Dendritic cell treated with granulocyte-macrophage colony-stimulating factor and Interleukin-4, amounts not matched to agents 40 ng/mL and 50 ng/mL, for 4 days (primary cell): ENCODE measurements at regions not wholly inside any gene's neighbourhood (a gene's known extent, or its start where the extent isn't known, plus 50 kb on each side); places are given as distances from the start of the nearest gene placed in this dataset.

Experiments used
- H3K27ac Mint-ChIP-seq: one replicate; pipeline ENCODE4 v1.8.0; 2022; ENCODE audit warnings: mild to moderate bottlenecking, mixed read lengths
- H3K27me3 Mint-ChIP-seq: one replicate; pipeline ENCODE4 v1.8.0; 2022; ENCODE audit warnings: mild to moderate bottlenecking, mixed read lengths
- H3K36me3 Mint-ChIP-seq: one replicate; pipeline ENCODE4 v1.8.0; 2022; ENCODE audit warnings: low read depth, mixed read lengths
- H3K4me1 Mint-ChIP-seq: one replicate; pipeline ENCODE4 v1.8.0; 2022; ENCODE audit warnings: low read depth, mixed read lengths
- H3K4me3 Mint-ChIP-seq: one replicate; pipeline ENCODE4 v1.8.0; 2022; ENCODE audit warnings: mild to moderate bottlenecking, moderate library complexity, mixed read lengths
- H3K9me3 Mint-ChIP-seq: one replicate; pipeline ENCODE4 v1.8.0; 2022; ENCODE audit warnings: mixed read lengths
- intact Hi-C: fragments of 100-400 bp; cut with micrococcal nuclease; formaldehyde crosslinking; loops from one replicate; pipeline ENCODE4 v1.15.0; 2022

- peaks cover 18% of the 10 kb centered on the region for H3K9me3 Mint-ChIP-seq
- no peaks in the 10 kb centered on the region for H3K36me3 Mint-ChIP-seq
- intact Hi-C loops: no loop called here
- H3K27ac Mint-ChIP-seq: no peak overlapping the region
- peaks cover 16% of the 10 kb centered on the region for H3K4me1 Mint-ChIP-seq
- no peak overlapping the region for H3K4me3 Mint-ChIP-seq
- H3K27me3 Mint-ChIP-seq: no peaks in the 10 kb centered on the region
Measured at GRCh38 chr2:145041706-145042105, 521.8 kb upstream of the ZEB2 start.

GRCh38 chr2:145040433-145040832, 520.5 kb upstream of the ZEB2 start:
- Mint-ChIP-seq H3K4me3 (no peak overlapping the region), H3K4me1 (peaks cover 16% of the 10 kb centered on the region), H3K27ac (no peak overlapping the region), H3K36me3 (no peaks in the 10 kb centered on the region), H3K9me3 (peaks cover 18% of the 10 kb centered on the region), H3K27me3 (no peaks in the 10 kb centered on the region)
- intact Hi-C loops: no loop called here

- Mint-ChIP-seq H3K36me3 (no peaks in the 10 kb centered on the region), H3K4me1 (peaks cover 10% of the 10 kb centered on the region), H3K9me3 (peaks cover 18% of the 10 kb centered on the region), H3K4me3 (no peak overlapping the region), H3K27ac (no peak overlapping the region), H3K27me3 (no peaks in the 10 kb centered on the region)
- intact Hi-C loops: no loop called here
Measured at GRCh38 chr2:145038041-145038525, 518.2 kb upstream of the ZEB2 start.

GRCh38 chr2:145036421-145037011, 516.6 kb upstream of the ZEB2 start:
- Mint-ChIP-seq H3K4me3 (no peak overlapping the region), H3K27ac (no peak overlapping the region), H3K27me3 (no peaks in the 10 kb centered on the region), H3K36me3 (no peaks in the 10 kb centered on the region), H3K9me3 (peaks cover 5% of the 10 kb centered on the region), H3K4me1 (peaks cover 8% of the 10 kb centered on the region)
- intact Hi-C loops: no loop called here

- intact Hi-C loops: no loop called here
- no peaks in the 10 kb centered on the region for H3K9me3 Mint-ChIP-seq
- H3K36me3 Mint-ChIP-seq: no peaks in the 10 kb centered on the region
- H3K27ac Mint-ChIP-seq: no peak overlapping the region
- H3K4me1 Mint-ChIP-seq: peaks cover 8% of the 10 kb centered on the region
- no peak overlapping the region for H3K4me3 Mint-ChIP-seq
- H3K27me3 Mint-ChIP-seq: no peaks in the 10 kb centered on the region
Measured at GRCh38 chr2:145034511-145034910, 514.6 kb upstream of the ZEB2 start.

GRCh38 chr2:145033438-145033837, 513.5 kb upstream of the ZEB2 start:
- Mint-ChIP-seq H3K27ac (no peak overlapping the region), H3K4me3 (no peak overlapping the region), H3K27me3 (no peaks in the 10 kb centered on the region), H3K9me3 (no peaks in the 10 kb centered on the region), H3K36me3 (no peaks in the 10 kb centered on the region), H3K4me1 (peaks cover 8% of the 10 kb centered on the region)
- intact Hi-C loops: no loop called here

GRCh38 chr2:145032791-145033190, 512.9 kb upstream of the ZEB2 start:
- no peaks in the 10 kb centered on the region for H3K36me3 Mint-ChIP-seq
- H3K4me1 Mint-ChIP-seq: peaks cover 5% of the 10 kb centered on the region
- no peak overlapping the region for H3K27ac Mint-ChIP-seq
- no peaks in the 10 kb centered on the region for H3K27me3 Mint-ChIP-seq
- no peaks in the 10 kb centered on the region for H3K9me3 Mint-ChIP-seq
- intact Hi-C loops: no loop called here
- H3K4me3 Mint-ChIP-seq: no peak overlapping the region

- Mint-ChIP-seq H3K36me3 (no peaks in the 10 kb centered on the region), H3K4me1 (no peaks in the 10 kb centered on the region), H3K27ac (no peak overlapping the region), H3K9me3 (no peaks in the 10 kb centered on the region), H3K27me3 (no peaks in the 10 kb centered on the region), H3K4me3 (no peak overlapping the region)
- intact Hi-C loops: no loop called here
Measured at GRCh38 chr2:145029873-145030272, 510.0 kb upstream of the ZEB2 start.

- Mint-ChIP-seq H3K27me3 (no peaks in the 10 kb centered on the region), H3K4me1 (no peaks in the 10 kb centered on the region), H3K4me3 (no peak overlapping the region), H3K9me3 (no peaks in the 10 kb centered on the region), H3K36me3 (no peaks in the 10 kb centered on the region), H3K27ac (no peak overlapping the region)
- intact Hi-C loops: no loop called here
Measured at GRCh38 chr2:145029081-145029480, 509.2 kb upstream of the ZEB2 start.

GRCh38 chr2:145028101-145028920, 508.4 kb upstream of the ZEB2 start:
- Mint-ChIP-seq H3K27me3 (no peaks in the 10 kb centered on the region), H3K36me3 (no peaks in the 10 kb centered on the region), H3K4me1 (peaks cover 1% of the 10 kb centered on the region), H3K4me3 (no peak overlapping the region), H3K27ac (no peak overlapping the region), H3K9me3 (no peaks in the 10 kb centered on the region)
- intact Hi-C loops: no loop called here

GRCh38 chr2:145026456-145027455, 506.8 kb upstream of the ZEB2 start:
- H3K9me3 Mint-ChIP-seq: no peaks in the 10 kb centered on the region
- H3K36me3 Mint-ChIP-seq: no peaks in the 10 kb centered on the region
- peaks cover 8% of the 10 kb centered on the region for H3K4me1 Mint-ChIP-seq
- intact Hi-C loops: no loop called here
- no peaks in the 10 kb centered on the region for H3K27me3 Mint-ChIP-seq
- H3K27ac Mint-ChIP-seq: no peak overlapping the region
- H3K4me3 Mint-ChIP-seq: no peak overlapping the region

- H3K27ac Mint-ChIP-seq: no peak overlapping the region
- H3K4me3 Mint-ChIP-seq: no peak overlapping the region
- H3K27me3 Mint-ChIP-seq: no peaks in the 10 kb centered on the region
- H3K36me3 Mint-ChIP-seq: no peaks in the 10 kb centered on the region
- no peaks in the 10 kb centered on the region for H3K9me3 Mint-ChIP-seq
- H3K4me1 Mint-ChIP-seq: peaks cover 8% of the 10 kb centered on the region
- intact Hi-C loops: no loop called here
Measured at GRCh38 chr2:145025382-145025781, 505.5 kb upstream of the ZEB2 start.

- H3K4me3 Mint-ChIP-seq: no peak overlapping the region
- H3K27me3 Mint-ChIP-seq: no peaks in the 10 kb centered on the region
- H3K27ac Mint-ChIP-seq: no peak overlapping the region
- H3K36me3 Mint-ChIP-seq: no peaks in the 10 kb centered on the region
- H3K4me1 Mint-ChIP-seq: peaks cover 8% of the 10 kb centered on the region
- H3K9me3 Mint-ChIP-seq: no peaks in the 10 kb centered on the region
- intact Hi-C loops: no loop called here
Measured at GRCh38 chr2:145023334-145023934, 503.5 kb upstream of the ZEB2 start.
